MM.1S (cell line): ENCODE measurements at regions not wholly inside any gene's neighbourhood (a gene's known extent, or its start where the extent isn't known, plus 50 kb on each side); places are given as distances from the start of the nearest gene placed in this dataset.

ENCODE experiments used
- DNase-seq: peaks from one replicate; pipeline ENCODE4 v3.0.0-alpha.2; 2015
- H2AFZ ChIP-seq: fragments of 300-600 bp; sonication (generic); 2 replicates; pipeline ENCODE4 v1.6.0; 2016; ENCODE audit warnings: antibody characterized with exemption, low read length
- H3F3A ChIP-seq: fragments of 300-600 bp; sonication (generic); 2 replicates; pipeline ENCODE4 v1.6.1; 2016; ENCODE audit warnings: mild to moderate bottlenecking, antibody characterized with exemption, low read length, moderate library complexity, mixed read lengths; ENCODE audit not compliant: insufficient read depth
- H3K27ac ChIP-seq: fragments of 300-600 bp; sonication (generic); 2 replicates; pipeline ENCODE4 v1.5.1; 2016; ENCODE audit warnings: mild to moderate bottlenecking, low read length
- H3K27me3 ChIP-seq: fragments of 300-600 bp; sonication (generic); replicated peaks from 2 replicates; pipeline ENCODE4 v1.6.0; 2016; ENCODE audit warnings: low read length; ENCODE audit not compliant: insufficient read depth
- H3K36me3 ChIP-seq: fragments of 300-600 bp; sonication (generic); replicated peaks from 2 replicates; pipeline ENCODE4 v1.6.1; 2016; ENCODE audit warnings: mild to moderate bottlenecking, low read length, mixed read lengths; ENCODE audit not compliant: insufficient read depth
- H3K4me1 ChIP-seq: fragments of 300-600 bp; sonication (generic); 2 replicates; pipeline ENCODE4 v1.6.1; 2016; ENCODE audit warnings: low read length, mixed read lengths
- H3K4me2 ChIP-seq: fragments of 300-600 bp; sonication (generic); 2 replicates; pipeline ENCODE4 v1.6.0; 2016; ENCODE audit warnings: low read depth, low read length
- H3K4me3 ChIP-seq: fragments of 300-600 bp; sonication (generic); 2 replicates; pipeline ENCODE4 v1.5.1; 2016; ENCODE audit warnings: low read length, mixed read lengths
- H3K79me2 ChIP-seq: fragments of 300-600 bp; sonication (generic); 2 replicates; pipeline ENCODE4 v1.6.1; 2016; ENCODE audit warnings: mixed run types, low read length, mixed read lengths
- H3K9ac ChIP-seq: fragments of 300-600 bp; sonication (generic); 2 replicates; pipeline ENCODE4 v1.6.1; 2016; ENCODE audit warnings: low read length, mixed read lengths
- H3K9me2 ChIP-seq: fragments of 300-600 bp; sonication (generic); replicated peaks from 2 replicates; pipeline ENCODE4 v1.6.1; 2016; ENCODE audit warnings: mild to moderate bottlenecking, low read length, mixed read lengths; ENCODE audit not compliant: insufficient read depth
- H3K9me3 ChIP-seq: fragments of 300-600 bp; sonication (generic); replicated peaks from 2 replicates; pipeline ENCODE4 v1.6.1; 2016; ENCODE audit warnings: mild to moderate bottlenecking, low read length, mixed read lengths; ENCODE audit not compliant: insufficient read depth
- H4K20me1 ChIP-seq: fragments of 300-600 bp; sonication (generic); 2 replicates; pipeline ENCODE4 v1.6.1; 2016; ENCODE audit warnings: mild to moderate bottlenecking, low read length, moderate library complexity, mixed read lengths; ENCODE audit not compliant: insufficient read depth
- CTCF ChIP-seq: fragments of 300-600 bp; sonication (generic); IDR thresholded peaks from 2 replicates; pipeline ENCODE4 v1.5.1; 2016; ENCODE audit warnings: antibody characterized with exemption, low read length, mixed read lengths
- EZH2 ChIP-seq: fragments of 300-600 bp; sonication (generic); optimal IDR thresholded peaks from 2 replicates; pipeline ENCODE3; 2017; ENCODE audit warnings: low read depth, mild to moderate bottlenecking, antibody characterized with exemption, low read length, mixed read lengths
- EZH2phosphoT487 ChIP-seq: fragments of 300-600 bp; sonication (generic); IDR thresholded peaks from 2 replicates; pipeline ENCODE4 v1.6.1; 2018; ENCODE audit warnings: antibody characterized with exemption, low read length

- H2AFZ ChIP-seq = no peak overlapping the region
- no peak overlapping the region for H3K4me2 ChIP-seq
- no peak for DNase-seq
- no peak overlapping the region for H3K27ac ChIP-seq
- H3F3A ChIP-seq = no peaks in the 10 kb centered on the region
- H3K4me1 ChIP-seq = 0 out of 2 replicates have a peak, but pooled peaks cover 7% of the 10 kb centered on the region
- H3K4me3 ChIP-seq = no peak overlapping the region
- no peaks in the 10 kb centered on the region for H4K20me1 ChIP-seq
- H3K9me2 ChIP-seq = no peaks in the 10 kb centered on the region
- no peaks in the 10 kb centered on the region for H3K79me2 ChIP-seq
- TF ChIP-seq CTCF (no peak), EZH2phosphoT487 (no peak), EZH2 (no peak)
- no peaks in the 10 kb centered on the region for H3K36me3 ChIP-seq
- no peaks in the 10 kb centered on the region for H3K9me3 ChIP-seq
- no peaks in the 10 kb centered on the region for H3K27me3 ChIP-seq
- no peak overlapping the region for H3K9ac ChIP-seq
These were observed 610.4 kb downstream of the ELAVL2 start for GRCh38 chr9:23215688-23216087.

GRCh38 chr9:23219471-23219870 lies 606.6 kb downstream of the ELAVL2 start:
- Histone ChIP-seq H3K9me3 (no peaks in the 10 kb centered on the region), H3K4me2 (no peak overlapping the region), H4K20me1 (no peaks in the 10 kb centered on the region), H3K36me3 (no peaks in the 10 kb centered on the region), H3K27ac (no peak overlapping the region), H3K79me2 (no peaks in the 10 kb centered on the region), H3K27me3 (no peaks in the 10 kb centered on the region), H3K4me1 (0 out of 2 replicates have a peak, but pooled peaks cover 7% of the 10 kb centered on the region), H3K9me2 (no peaks in the 10 kb centered on the region), H3K4me3 (no peak overlapping the region), H2AFZ (no peak overlapping the region), H3K9ac (no peak overlapping the region), H3F3A (no peaks in the 10 kb centered on the region)
- TF ChIP-seq EZH2phosphoT487 = no peak
- TF ChIP-seq CTCF = no peak
- TF ChIP-seq EZH2 = no peak
- DNase-seq = no peak

GRCh38 chr9:23220171-23220570 lies 605.9 kb downstream of the ELAVL2 start:
- 0 out of 2 replicates have a peak, but pooled peaks cover 7% of the 10 kb centered on the region for H3K4me1 ChIP-seq
- H3K79me2 ChIP-seq = no peaks in the 10 kb centered on the region
- DNase-seq = peak; percentile 44
- no peaks in the 10 kb centered on the region for H3K9me3 ChIP-seq
- no peaks in the 10 kb centered on the region for H3K9me2 ChIP-seq
- H3K27me3 ChIP-seq = no peaks in the 10 kb centered on the region
- H3K4me2 ChIP-seq = no peak overlapping the region
- TF ChIP-seq EZH2phosphoT487 (no peak), EZH2 (no peak), CTCF (no peak)
- no peaks in the 10 kb centered on the region for H3F3A ChIP-seq
- H3K4me3 ChIP-seq = no peak overlapping the region
- no peak overlapping the region for H3K27ac ChIP-seq
- H3K36me3 ChIP-seq = no peaks in the 10 kb centered on the region
- H2AFZ ChIP-seq = no peak overlapping the region
- H3K9ac ChIP-seq = no peak overlapping the region
- H4K20me1 ChIP-seq = no peaks in the 10 kb centered on the region
